Stimulated activated CD8-positive, alpha-beta memory T cell treated with anti-CD3 and anti-CD28 coated beads, Interleukin-4, amount 100 ng/mL, for 24 hours (primary cell): ENCODE measurements at regions not wholly inside any gene's neighbourhood (a gene's known extent, or its start where the extent isn't known, plus 50 kb on each side); places are given as distances from the start of the nearest gene placed in this dataset.
A peak's percentile ranks its signal among the peaks of the same experiment; 100 is the strongest.

ENCODE experiments used
- DNase-seq: peaks from one replicate; pipeline ENCODE4 v3.0.0-alpha.2; 2020; ENCODE audit warnings: low read depth

DNA sequence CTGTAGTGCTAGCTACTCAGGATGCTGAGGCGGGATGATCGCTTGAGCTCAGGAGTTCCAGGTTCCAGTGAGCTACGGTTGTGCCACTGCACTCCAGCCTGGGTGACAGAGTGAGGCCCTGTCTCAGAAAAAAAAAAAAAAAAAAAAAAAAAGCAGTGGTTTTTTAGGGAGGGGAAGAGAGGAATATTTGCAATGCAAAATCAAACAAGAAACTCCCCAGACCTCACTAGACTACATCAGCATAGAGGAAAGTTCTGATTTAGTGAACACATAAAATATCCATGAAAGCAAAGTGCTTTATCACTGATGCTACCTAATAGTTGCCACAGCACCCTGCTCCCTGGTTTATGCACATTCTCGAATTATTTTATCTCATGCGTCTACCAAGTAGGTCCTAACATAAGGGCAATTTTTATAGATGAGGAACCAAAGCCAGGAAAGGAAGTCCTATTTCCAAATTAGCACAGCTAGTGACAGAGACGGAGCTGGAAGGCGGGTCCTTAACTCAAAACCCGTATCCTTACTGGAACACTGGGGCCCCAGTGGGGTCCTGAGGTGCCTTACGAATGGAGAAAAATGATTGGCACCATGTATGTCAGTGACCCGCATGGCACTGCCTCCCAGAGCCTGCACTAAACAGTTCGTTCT, 50.7 kb upstream of the GPR157 start:
- DNase-seq, result no peak

DNA sequence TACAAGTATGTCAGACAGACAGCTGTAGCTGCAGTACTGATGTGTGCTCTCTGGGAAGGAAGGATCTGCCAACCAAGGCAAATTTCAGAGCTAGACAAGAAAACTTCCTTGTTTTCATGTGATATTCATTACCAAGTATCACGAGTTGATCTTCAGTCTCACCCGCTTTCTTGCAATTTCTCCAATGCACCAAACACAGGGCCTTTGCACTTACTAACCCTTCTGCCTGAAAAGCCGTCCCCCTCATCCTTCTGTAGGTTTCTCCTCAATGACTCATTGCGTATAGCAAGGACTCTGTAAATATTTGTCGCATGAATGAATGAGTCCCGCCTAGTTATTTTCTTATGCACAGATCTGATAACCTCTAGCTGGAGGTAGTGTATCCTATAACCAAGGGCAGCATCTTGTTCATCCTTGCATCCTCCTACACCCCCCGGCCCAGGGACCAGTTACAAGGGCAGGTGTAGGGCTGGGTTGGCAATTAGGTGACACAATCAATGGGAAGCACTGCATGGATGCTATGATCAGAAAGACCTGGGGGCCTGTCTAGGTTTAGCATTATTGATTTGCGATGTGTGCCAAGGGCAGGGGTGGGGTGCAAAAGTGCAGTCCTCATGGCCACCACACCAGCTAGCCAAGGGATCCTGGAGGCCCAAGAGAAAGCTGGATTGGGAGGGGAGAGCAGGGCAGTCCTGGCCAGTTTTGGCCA, 51.4 kb upstream of the GPR157 start:
- DNase-seq, result no peak

DNA sequence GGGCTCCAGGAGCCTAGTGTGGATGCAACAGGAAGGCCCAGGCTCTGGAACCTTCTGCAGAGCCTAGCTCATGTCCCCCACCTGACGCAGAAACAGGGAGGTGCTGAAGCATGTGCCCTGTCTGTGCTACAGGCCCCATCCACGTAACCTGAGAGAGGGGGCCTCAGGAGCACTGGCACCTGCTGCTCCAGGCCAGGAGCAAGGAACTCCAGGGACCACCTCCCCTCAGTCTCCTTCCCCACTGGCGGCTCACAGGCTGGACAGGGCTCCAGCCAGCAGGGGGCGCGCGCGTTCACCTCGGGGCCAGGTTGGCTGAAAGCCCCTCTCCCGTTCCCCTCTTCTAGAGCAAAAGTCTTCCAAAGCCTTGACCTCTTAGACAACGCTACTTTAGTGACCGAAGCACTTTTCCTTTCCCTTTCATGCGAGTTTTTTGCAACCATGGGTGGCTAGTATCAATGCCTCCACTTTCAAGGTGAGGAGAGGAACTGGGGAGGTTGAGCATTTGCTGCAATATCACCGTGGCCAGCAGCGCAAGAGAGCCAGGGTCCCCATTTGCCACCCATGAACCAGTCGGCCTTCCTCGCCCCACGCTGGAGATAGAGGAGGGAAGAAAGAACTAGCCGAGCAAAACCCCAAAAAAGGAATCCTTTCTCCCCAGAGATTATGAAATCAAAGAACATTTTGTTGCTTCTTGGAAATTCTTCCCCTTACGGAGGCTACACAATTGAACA, 52.4 kb upstream of the GPR157 start:
- peak; percentile 62 for DNase-seq

DNA sequence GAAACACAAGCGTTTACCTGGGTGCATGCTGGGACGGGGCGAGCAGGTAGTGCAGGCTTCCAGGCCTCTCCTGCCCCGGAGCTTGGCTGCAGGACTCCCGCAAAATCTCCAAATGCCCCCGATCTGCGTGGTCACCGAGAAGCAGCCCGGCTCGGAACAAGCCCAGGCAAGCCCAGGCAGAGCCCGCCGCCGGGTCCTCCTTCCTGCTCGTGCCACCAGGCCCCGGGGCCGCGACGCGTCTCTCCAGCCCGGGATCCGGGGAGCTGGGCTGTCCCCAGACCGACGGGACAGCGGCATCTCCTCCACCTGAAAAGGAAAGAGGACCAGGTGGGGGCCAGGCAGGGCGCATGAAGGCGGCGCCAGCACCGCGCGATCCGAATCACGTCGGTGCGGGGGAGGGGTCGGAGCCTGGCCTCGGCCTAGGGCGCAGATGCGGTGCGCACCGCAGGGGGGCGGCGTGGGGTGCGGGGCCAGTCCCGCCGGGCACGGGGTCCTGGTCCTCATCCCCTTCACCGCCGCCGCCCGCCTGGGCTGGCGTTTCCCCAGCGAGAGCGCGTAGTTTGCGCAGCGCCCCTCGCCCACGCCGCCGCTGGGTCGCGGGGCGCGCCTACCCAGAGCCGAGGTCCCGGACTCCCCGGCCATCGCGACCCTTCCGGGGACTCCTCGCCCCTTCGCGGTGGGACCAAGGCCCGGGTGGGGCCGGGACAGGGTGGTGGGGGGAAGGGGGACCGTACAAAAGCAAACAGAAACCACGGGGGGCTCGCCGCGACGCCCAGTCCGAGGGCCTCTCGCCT, 52.4 kb upstream of the H6PD start:
- DNase-seq, result no peak

DNA sequence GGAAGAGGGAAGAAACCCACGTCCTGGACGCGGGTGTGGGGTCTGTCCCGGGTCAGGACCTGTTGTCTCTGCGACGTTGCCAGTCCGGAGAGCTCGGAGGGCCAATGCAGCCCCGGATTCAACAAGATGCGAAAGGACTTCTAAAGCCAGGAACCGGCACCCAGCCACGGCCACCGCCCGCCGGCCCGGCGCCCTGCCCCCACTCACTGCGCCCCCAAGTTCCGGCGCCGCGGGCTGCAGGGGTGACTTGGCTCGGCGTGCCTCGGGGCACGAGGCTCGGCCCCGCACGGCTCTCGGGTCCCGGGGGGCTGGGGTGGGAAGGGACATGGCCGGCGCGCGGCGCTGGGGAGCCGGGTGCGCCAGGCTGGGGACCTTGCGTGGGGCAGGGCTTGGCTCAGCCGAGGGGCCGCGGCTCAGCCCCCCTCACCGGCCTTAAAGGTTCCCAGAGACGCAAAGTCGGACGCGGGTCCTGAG, 51.8 kb upstream of the H6PD start:
- no peak for DNase-seq

DNA sequence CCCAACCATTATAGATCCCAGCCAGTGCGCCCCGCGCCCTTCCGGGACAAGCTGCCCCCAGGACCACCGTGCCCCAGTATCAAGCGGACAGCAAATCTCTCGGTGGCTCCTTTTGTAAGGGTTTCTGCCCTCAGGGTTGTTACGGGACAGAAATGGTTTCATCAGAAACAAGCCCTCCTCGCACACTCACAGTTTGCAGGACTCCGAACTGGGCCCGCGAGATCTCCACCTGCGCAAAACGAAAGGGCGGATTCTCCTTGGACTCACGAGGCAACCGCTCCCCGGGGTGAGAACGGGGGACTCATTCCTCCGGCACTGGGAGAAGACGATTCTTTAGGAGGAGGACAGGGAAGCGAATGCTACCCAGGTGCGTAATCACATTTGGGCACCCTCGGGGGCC, 51.1 kb upstream of the H6PD start:
- DNase-seq, result no peak

- no peak for DNase-seq
Measured at GRCh38 chr1:9183898-9184297, 50.7 kb upstream of the H6PD start.

DNA sequence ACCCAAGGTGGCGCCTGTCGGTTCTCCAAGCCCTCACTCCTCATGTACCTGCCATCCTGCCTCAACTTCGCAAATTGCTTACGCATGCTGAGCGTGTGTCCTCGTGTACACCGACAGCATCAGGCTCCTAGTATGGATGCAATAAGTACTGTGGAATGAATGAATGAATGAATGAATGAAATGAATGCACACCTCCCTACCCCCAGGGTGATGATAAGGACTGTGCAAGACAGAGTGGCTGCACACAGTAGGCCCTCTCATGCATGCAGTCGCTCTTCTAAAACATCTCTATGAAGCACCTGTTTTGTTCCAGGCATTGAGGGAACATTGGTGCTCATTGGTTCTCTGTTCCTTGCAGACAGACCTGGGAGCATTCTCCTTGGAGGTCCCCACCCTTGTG, 49.8 kb upstream of the H6PD start:
- DNase-seq, result no peak
